Testis (tissue), 2 donors: ENCODE measurements at regions not wholly inside any gene's neighbourhood (a gene's known extent, or its start where the extent isn't known, plus 50 kb on each side); places are given as distances from the start of the nearest gene placed in this dataset.

Experiments
- POLR2A ChIP-seq: fragments of 450-650 bp; IDR thresholded peaks from one replicate; pipeline ENCODE4 v1.6.1; 2017; ENCODE audit warnings: antibody characterized with exemption, mild to moderate bottlenecking, moderate library complexity
- TF ChIP-seq, protein P1 (sequence below), 3 experiments: fragments of 450-650 bp in 2 of 3; fragments of 200-600 bp in 1 of 3; sonication (generic) in 1 of 3; IDR thresholded peaks; one replicate each; pipeline ENCODE4 v1.5.1; 2016 to 2019; ENCODE audit warnings: antibody characterized with exemption in 3 of 3, mild to moderate bottlenecking in 2 of 3, moderate library complexity in 1 of 3

DNA sequence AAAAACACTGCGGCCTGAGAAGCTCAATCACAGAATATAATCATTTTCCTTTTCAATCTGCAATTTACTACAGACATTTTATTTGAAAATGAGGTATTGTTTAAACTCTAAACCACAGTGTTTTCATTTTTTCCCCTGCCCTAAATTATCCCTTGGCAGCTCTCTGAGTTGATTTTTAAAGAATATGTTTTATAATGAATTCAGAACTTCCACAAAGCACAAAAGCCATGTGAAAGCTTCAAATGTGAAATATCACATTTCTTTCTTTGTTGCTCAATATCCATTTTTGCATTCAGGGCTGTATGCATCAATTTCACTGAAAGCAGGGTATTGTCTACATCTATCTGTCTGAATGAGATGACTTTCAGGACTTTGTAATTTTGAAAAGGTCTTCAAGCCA, 813.6 kb upstream of the ALCAM start:
- TF ChIP-seq, protein P1, sequence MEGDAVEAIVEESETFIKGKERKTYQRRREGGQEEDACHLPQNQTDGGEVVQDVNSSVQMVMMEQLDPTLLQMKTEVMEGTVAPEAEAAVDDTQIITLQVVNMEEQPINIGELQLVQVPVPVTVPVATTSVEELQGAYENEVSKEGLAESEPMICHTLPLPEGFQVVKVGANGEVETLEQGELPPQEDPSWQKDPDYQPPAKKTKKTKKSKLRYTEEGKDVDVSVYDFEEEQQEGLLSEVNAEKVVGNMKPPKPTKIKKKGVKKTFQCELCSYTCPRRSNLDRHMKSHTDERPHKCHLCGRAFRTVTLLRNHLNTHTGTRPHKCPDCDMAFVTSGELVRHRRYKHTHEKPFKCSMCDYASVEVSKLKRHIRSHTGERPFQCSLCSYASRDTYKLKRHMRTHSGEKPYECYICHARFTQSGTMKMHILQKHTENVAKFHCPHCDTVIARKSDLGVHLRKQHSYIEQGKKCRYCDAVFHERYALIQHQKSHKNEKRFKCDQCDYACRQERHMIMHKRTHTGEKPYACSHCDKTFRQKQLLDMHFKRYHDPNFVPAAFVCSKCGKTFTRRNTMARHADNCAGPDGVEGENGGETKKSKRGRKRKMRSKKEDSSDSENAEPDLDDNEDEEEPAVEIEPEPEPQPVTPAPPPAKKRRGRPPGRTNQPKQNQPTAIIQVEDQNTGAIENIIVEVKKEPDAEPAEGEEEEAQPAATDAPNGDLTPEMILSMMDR (IDR thresholded peaks at IDR 0.05), result no peak
- no peak for TF ChIP-seq POLR2A
